Loucy (cell line): ENCODE measurements at regions not wholly inside any gene's neighbourhood (a gene's known extent, or its start where the extent isn't known, plus 50 kb on each side); places are given as distances from the start of the nearest gene placed in this dataset.

Experiments used
- CTCF ChIP-seq: fragments of 200-600 bp; sonication (generic); conservative IDR thresholded peaks from 2 replicates; pipeline ENCODE4 v1.5.1; 2014; ENCODE audit warnings: mild to moderate bottlenecking, antibody characterized with exemption, low read length
- EZH2phosphoT487 ChIP-seq: fragments of 200-600 bp; IDR thresholded peaks from 2 replicates; pipeline ENCODE4 v1.6.1; 2018; ENCODE audit warnings: antibody characterized with exemption, mild to moderate bottlenecking, moderate library complexity, borderline replicate concordance

- TF ChIP-seq CTCF (no peak), EZH2phosphoT487 (no peak)
Observed at GRCh38 chr1:39128959-39129358, 75.5 kb upstream of the MACF1 start.
